ENCODE measurements at regions not wholly inside any gene's neighbourhood (a gene's known extent, or its start where the extent isn't known, plus 50 kb on each side); places are given as distances from the start of the nearest gene placed in this dataset.

DNA sequence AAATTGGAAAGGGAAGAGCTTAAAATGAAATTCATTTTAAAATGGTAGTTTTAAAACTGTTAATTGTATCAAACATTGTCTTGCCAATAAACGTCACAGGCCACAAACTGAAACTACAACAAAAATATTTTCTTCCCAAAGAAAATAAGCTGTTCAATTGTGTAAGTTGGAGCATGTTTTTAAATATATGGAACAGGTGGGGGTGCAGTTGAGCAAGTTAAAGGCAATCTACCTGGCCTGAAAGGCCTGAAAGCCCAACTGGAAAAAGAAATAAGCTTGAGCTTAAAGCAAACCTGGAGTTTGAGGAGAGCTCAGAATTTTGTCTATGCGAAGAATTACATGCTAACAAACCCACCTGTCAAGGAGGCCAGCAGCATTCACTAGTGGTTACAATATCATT, 439.5 kb downstream of the ACTL7B start:
- TF ChIP-seq, protein P1, sequence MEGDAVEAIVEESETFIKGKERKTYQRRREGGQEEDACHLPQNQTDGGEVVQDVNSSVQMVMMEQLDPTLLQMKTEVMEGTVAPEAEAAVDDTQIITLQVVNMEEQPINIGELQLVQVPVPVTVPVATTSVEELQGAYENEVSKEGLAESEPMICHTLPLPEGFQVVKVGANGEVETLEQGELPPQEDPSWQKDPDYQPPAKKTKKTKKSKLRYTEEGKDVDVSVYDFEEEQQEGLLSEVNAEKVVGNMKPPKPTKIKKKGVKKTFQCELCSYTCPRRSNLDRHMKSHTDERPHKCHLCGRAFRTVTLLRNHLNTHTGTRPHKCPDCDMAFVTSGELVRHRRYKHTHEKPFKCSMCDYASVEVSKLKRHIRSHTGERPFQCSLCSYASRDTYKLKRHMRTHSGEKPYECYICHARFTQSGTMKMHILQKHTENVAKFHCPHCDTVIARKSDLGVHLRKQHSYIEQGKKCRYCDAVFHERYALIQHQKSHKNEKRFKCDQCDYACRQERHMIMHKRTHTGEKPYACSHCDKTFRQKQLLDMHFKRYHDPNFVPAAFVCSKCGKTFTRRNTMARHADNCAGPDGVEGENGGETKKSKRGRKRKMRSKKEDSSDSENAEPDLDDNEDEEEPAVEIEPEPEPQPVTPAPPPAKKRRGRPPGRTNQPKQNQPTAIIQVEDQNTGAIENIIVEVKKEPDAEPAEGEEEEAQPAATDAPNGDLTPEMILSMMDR (IDR thresholded peaks at IDR 0.05; ENCODE audit: low read depth, low read length) = 0 out of 2 replicates have a peak, but pooled peaks have one; percentile 7
- TF ChIP-seq EZH2phosphoT487 (IDR thresholded peaks at IDR 0.05; ENCODE audit: low read depth) = no peak
